ENCODE measurements at regions not wholly inside any gene's neighbourhood (a gene's known extent, or its start where the extent isn't known, plus 50 kb on each side); places are given as distances from the start of the nearest gene placed in this dataset.

DNA sequence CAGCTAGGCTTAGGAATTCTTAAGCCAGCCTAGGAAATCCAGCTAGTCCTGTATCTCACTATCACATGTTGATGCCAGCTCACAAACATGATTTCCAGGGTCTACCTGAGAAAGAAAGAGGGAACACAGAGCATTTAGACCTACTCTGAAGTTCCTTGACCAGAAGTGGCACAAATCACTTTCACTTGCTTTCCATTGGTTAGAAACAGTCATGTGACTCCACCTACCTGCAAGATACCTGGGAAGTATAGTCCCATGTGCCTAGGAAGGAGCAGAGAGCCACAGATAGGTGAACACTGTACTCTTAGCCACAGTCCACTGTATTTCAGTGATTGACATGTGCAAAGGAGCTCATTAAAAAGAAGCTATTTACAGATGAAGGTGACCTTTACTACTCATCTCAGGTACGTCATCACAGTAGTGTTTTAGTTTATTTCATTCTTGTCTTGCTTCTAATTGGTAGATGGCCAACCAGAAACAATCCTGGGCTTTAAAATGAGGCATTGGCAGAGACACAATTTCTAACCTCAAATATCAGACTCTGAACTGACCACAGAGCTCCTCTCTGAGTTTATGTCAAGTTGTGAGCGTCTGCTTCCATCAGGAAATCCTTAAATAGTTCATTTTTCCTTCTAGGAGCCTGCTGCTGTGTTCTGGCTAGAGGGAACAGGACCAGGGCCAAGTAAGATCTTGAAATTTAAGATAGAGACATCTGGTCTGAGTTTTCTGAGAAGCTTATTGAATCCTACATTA lies 340.7 kb downstream of the TLE4 start:
- no peak for DNase-seq (ENCODE audit: low spot score)
- intact Hi-C loops (cut with DNase I): no loop called here

DNA sequence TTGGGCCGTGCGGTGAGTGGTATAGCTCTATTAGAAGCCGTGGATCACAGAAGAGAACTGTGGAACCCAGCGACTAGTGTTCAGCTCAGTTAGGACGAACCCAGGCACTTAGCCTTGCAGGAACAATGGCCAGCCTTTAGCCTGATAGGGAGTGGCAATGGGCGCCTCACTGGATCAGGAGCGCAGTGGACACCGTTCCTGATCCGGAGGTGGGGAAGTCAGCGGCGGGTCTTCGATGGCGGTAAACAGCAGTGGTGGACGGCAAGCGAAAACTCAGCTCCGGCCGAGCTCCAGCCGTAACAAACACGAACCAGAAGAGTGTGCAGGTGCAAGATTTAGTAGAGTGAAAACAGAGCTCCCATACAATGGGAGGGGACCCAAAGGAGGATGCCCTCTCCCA lies 340.0 kb downstream of the TLE4 start:
- DNase-seq (ENCODE audit: low spot score): no peak

DNA sequence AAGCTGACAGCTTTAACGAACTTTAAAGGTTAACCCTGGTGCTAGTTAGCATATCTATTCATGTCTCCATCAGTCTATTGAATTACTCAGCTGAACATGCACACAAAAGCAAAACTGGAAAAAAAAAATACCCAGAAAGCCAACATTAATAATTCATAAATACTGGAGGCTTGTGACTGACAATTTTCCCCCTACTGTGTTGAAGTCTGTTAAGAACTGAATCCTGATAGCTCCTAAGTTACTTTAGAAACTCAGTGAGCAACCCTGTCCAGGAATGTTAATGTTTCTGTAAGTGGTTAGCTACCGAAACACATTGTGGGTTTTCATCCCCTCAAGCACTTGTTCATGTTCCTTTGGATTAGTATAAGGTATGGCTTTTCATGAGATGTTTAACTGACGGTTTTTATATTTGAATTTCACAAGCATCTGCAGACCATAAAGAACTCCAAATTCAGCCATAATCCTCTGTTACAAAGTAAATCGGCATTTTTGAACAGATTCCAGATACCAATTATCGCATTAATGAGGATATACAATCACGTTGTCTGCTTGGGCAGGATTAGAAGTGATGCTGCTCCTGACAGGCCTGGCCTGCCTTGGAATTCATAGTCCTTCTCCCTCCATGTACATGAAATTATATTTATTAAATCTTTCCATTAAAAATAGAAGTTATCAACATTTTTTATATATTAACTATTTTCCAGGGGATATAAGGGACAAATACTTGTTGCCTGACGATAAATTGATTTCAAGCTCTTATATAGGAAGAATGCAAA lies 331.2 kb downstream of the TLE4 start:
- intact Hi-C loops (cut with DNase I): no loop called here
- no peak for DNase-seq (ENCODE audit: low spot score)

More for the DNA sequence above, 340.0 kb downstream of the TLE4 start:
- intact Hi-C loops (cut with DNase I): no loop called here

DNA sequence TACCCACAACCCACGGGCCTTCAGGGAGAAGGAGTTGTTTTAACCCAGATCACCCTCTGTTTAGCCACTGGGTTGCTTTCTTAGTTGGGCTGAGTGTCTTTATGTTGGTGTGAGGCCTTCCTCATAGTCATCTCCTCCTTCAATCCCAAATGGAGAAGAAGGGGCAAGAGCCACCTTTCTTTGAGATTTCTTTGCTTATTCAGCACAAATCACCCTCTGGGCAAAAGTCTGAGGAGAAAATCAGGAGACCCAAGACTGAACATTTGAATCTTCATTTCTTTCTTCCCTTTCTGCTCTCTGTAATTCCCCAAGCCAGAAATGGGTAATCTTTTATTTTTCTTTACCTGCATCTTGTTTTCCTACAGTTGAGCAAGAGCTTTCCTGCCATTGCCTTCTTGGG lies 329.0 kb downstream of the TLE4 start:
- intact Hi-C loops (cut with DNase I): no loop called here
- DNase-seq (ENCODE audit: low spot score): no peak

- intact Hi-C loops (cut with DNase I): no loop called here
- DNase-seq (ENCODE audit: low spot score): no peak
Measured at GRCh38 chr9:79896390-79896980, 324.7 kb downstream of the TLE4 start.

GRCh38 chr9:79895232-79895631 lies 323.5 kb downstream of the TLE4 start:
- DNase-seq (ENCODE audit: low spot score): no peak
- intact Hi-C loops (cut with DNase I): no loop called here

- intact Hi-C loops (cut with DNase I): no loop called here
- DNase-seq (ENCODE audit: low spot score): no peak
Measured at GRCh38 chr9:79889369-79889768, 317.6 kb downstream of the TLE4 start.

DNA sequence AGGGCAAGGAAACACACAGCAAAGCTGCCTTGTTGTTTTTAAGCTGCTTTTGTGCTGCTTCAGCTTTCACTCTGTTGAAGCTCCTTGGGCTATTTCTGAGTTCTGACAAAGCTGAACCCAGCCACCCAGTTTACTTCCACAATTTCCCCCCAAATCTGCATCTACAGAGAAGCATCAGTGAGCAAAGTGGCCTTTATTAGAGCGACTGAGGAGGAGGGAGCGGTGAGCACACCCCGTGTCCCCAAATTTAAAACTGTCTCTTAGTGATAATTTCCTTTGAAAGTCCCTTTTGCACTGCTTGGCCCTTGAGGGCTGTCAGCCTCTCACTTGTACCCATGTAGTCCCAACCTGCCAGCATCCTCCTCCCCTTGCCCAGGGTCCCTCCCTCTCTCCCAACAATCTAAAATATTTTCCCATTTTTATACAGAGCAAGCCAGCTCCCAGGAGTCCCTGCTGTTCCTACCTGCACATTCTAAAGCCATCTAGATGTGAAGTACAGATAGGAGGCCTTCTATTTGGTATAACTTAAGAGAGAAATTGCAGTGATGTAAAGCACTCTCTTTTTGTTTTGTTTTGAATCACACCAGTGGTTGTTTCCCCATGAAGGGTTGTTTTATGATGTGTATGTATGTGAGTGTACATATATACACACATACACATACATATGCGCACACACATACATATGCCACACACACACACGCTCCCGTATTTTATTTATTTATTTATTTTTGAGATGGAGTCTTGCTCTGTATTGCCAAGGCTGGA lies 313.5 kb downstream of the TLE4 start:
- intact Hi-C loops (cut with DNase I): no loop called here
- no peak for DNase-seq (ENCODE audit: low spot score)

- no peak for DNase-seq (ENCODE audit: low spot score)
- intact Hi-C loops (cut with DNase I): no loop called here
Measured at GRCh38 chr9:79884546-79884945, 312.8 kb downstream of the TLE4 start.

GRCh38 chr9:79883073-79883645 lies 311.4 kb downstream of the TLE4 start:
- intact Hi-C loops (cut with DNase I): no loop called here
- no peak for DNase-seq (ENCODE audit: low spot score)

DNA sequence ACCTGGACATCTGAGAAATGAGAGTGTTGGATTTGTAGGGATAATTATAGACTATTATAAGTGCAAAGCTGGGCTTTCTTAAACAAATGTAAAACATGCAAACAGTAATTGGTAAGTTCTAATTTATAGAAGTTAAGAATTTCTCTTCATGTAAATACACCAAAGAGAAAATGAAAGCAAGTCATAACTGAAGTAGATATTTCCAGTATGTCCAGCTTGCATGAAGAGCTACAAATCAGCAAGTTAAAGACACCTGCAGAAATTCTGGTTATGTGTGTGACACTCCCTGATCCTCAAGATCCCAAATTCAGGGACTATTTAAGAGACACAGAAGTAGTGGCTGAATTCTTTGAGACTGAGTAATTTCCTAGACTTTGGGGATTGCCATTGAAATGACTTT lies 308.9 kb downstream of the TLE4 start:
- intact Hi-C loops (cut with DNase I): no loop called here
- DNase-seq (ENCODE audit: low spot score): no peak

DNA sequence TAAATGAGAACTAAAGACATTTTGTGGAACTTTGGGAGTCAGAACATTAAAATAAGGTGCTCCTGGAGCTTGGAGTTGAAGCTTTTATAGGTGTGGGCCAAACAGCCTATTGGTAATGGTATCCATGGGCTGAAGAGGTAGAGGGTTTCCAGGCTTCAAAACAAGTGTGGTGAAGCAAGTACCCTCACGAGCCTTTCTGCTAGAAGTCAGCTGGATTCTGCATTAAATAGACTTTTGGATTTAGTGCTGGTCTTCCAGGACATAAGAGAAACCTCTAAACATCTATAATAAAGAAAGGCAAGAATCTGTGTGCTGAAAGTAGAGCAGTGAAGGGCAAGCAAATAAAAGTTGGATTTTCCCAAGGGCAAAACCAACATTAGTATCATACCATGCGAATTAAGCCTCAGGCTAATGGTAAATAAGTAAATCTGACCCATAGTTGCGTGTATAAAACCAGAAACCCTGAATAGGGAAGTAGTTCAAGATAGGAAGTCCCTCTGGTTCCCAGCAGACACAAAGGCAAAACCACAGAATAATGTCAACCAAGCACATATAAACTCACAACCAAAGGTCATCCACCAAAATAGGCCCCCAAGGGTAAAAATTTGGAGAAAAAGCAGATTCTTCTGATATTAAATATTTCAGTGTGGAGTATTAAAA lies 306.3 kb downstream of the TLE4 start:
- DNase-seq (ENCODE audit: low spot score): no peak
- intact Hi-C loops (cut with DNase I): no loop called here

DNA sequence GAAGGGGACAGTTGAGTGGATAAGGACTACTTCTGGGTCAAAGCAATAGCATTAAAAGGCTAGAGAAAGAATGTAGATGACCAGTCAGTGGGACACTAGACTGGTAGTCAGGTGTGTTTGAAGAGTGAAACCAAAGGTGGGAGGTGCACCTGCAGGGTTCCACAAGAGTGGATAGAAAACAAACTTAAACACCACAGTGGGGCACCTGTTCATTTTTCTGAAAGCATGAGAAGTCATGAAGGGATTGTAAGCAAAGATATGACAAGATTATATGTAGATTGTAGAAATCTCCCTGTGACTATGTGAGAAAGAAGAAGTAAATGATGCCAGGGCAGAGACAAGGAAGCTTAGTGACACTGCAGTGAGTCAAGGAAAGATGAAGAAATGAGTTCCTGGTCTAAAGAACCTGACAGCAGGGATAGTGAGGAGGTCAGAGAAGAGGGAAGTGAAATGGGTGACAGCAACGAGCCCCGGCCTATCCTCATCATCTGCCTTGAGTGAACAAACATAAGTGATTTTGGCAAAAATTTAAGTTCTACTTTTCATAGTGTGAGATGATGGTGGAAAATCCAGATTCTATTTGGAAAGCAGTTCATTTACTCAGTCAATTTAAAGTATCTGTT lies 296.9 kb downstream of the TLE4 start:
- intact Hi-C loops (cut with DNase I): no loop called here
- DNase-seq (ENCODE audit: low spot score): no peak

- intact Hi-C loops (cut with DNase I): no loop called here
- DNase-seq (ENCODE audit: low spot score): no peak
Measured at GRCh38 chr9:79862921-79863890, 291.4 kb downstream of the TLE4 start.

DNA sequence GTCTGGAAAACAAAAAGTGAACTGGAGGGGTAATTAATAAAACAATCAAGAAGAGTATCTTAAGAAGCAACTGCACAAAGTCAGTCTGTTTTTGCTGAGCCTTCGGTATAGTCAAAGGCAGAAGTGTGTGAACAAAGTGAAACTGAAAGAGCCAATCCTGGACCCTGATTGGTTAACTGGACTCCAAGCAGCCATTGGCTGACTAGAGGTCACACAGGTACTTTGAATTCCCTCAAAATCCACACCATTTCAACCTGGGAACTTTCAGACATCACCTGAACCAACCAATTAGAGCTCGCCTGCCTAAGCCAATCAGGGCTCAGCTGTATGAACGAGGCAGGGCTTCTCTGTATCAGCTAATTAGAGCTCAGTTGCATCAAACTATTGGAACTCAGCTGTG lies 286.7 kb downstream of the TLE4 start:
- intact Hi-C loops (cut with DNase I): loop anchor here in 1 of 2 donors (10.0 kb wide), 1 partner anchor 1034 kb away; no protein-coding TSS in a partner anchor
- no peak for DNase-seq (ENCODE audit: low spot score)

- intact Hi-C loops (cut with DNase I): loop anchor here in 1 of 2 donors (10.0 kb wide), 1 partner anchor 1032 kb away; no protein-coding TSS in a partner anchor
- no peak for DNase-seq (ENCODE audit: low spot score)
Measured at GRCh38 chr9:79857188-79857587, 285.4 kb downstream of the TLE4 start.

DNA sequence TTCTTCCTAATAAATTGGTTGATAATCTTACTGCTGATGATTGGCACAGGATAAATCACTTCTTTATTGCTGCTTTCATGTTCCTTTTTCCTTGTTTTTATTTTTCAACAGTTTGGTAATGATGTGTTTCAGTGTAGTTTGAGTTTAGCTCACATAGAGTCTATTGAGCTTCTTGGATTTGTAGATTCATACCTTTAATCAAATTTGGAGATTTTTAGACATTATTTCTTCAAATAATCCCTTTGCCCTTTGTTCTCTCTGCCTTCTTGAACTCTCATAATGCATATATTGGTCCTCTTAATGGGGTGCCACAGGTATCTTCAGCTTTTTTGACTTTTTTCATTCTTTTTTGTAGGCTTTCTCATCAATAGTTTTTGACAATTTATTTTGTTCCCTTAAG lies 275.3 kb downstream of the TLE4 start:
- intact Hi-C loops (cut with DNase I): no loop called here
- DNase-seq (ENCODE audit: low spot score): no peak
